GM12872 (cell line): ENCODE measurements at regions not wholly inside any gene's neighbourhood (a gene's known extent, or its start where the extent isn't known, plus 50 kb on each side); places are given as distances from the start of the nearest gene placed in this dataset.
A peak's percentile ranks its signal among the peaks of the same experiment; 100 is the strongest.

ENCODE experiments used
- TF ChIP-seq, protein P1 (sequence below): IDR thresholded peaks from 3 replicates; pipeline ENCODE4 v1.5.1; 2011; ENCODE audit warnings: low read depth, mild to moderate bottlenecking, low read length, moderate library complexity; ENCODE audit not compliant: insufficient read depth

DNA sequence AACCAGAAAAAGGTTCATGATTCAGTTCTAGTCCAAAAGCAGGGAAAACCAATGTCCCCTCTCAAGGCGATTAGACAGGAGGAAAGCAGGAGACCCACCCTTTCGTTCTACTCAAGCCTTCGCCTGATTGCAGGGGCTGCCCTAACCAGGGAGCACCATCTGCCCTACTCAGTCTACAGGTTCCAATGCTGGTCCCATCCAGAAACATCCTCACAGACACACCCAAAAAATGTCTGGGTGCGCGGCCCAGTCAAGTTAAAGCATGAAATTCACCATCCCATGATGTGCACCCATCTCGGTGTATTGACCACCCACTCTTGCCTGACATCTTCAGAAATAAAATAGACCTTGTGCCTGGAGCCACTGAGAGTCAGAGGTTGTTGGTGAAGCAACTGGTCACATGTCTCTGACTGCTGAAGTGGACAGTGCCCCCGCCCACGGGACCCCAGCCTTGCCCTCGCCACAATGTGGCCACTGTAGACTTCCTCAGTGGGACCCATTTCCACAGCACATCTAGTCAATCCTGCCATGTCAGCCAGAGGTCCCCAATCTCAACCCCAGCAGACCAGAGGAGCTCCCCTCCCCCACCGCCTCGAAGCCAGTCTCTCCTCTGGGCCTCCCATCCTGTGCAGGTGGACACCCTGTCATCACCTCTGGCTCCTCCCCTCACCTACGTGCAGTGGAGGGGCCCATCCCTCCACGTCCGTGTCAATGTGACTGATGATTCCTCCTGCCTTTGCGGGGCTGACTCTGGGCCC is 116.3 kb upstream of the PPP2R2D start:
- TF ChIP-seq, protein P1, sequence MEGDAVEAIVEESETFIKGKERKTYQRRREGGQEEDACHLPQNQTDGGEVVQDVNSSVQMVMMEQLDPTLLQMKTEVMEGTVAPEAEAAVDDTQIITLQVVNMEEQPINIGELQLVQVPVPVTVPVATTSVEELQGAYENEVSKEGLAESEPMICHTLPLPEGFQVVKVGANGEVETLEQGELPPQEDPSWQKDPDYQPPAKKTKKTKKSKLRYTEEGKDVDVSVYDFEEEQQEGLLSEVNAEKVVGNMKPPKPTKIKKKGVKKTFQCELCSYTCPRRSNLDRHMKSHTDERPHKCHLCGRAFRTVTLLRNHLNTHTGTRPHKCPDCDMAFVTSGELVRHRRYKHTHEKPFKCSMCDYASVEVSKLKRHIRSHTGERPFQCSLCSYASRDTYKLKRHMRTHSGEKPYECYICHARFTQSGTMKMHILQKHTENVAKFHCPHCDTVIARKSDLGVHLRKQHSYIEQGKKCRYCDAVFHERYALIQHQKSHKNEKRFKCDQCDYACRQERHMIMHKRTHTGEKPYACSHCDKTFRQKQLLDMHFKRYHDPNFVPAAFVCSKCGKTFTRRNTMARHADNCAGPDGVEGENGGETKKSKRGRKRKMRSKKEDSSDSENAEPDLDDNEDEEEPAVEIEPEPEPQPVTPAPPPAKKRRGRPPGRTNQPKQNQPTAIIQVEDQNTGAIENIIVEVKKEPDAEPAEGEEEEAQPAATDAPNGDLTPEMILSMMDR, result no peak

DNA sequence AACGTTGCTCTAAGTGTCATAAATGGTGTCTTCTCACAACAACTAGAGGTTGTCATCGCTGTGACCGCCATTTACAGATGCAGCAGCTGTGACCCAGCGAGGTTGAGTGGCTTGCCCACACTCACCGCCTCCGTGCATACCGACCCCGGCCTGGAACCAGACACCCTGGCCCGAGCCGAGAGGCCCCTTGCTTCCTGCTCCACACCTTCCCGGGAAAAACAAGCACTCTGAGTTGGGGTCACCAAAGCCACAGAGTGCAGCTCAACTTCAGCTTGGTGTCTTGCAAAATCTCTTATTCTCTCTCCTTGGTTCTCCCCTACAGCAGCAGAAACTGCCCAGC is 115.7 kb upstream of the PPP2R2D start:
- TF ChIP-seq, protein P1, result no peak

DNA sequence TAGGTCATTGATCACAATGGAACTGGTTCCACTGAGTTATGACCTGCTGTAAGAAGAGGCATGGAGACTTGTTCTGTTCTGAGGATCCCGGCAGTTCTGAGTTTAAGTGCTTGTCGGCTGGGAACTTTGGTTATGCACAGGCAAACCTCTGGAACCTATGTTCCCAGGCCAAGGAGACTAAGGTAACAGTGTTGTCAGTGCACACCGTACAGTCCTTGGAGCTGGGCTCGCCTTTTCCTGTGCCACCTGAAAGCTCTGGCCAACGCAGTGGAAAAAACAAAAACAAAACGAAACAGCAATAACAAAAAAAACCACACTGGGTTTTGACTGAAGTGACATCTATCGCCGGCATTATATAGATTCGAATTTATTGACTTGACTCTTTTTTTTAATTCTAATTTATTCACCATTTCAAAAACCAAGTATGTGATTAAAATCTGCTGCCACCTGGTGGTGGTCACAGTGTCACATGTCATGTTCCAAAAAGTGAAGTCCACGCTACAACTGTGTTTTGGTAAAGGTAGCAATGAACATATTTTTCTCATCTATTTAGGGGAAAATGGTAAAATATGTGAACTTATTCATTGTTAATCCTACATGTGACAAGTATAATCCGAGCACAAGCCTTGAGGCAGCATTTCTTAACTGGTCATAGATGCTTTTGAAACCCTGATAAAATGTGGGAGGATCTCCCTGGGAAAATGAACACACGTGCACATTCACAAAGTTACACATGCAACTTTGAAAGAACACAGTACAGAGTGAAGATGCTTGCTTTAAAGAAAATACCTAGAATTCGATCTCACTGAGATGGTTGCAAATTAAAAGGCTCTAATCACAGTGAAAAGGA is 113.8 kb upstream of the PPP2R2D start:
- TF ChIP-seq, protein P1, result peak; percentile 51

DNA sequence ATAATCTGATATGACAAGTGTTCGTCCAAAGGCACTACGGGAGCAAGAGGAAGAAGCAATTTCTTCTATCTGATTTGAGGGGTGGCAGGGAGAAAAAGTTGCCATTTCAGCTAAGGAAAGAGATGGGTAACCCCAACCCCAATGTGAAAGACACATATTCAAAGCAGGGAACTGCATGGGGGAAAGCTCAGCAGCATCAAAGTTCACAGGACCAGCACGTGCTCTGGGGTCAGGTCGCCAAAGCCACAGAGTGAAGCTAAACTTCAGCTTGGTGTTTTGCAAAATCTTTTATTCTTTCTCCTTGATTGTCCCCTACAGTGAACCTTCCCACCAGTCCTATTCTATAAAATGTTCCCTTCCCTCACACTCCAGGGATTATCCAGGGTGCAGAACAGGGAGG is 112.8 kb upstream of the PPP2R2D start:
- TF ChIP-seq, protein P1, result no peak

DNA sequence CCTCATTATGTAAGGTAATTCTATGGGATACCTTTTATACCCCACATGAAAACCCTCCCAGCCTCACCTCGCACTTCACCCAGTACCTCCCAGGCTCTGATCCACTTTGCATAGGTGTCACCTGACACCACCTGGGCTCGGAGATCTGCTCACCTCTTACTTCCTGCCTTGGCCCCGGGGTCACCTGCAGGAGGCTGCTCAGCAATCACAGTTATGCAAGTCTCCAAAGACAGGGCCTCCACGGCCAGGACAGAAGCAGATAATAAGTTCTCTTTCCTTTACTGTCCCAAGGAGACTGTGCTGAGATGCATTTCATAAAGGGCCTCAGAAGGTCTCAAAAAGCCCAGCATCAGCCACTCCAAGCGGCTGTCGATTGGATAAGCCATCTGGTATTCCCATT is 112.4 kb upstream of the PPP2R2D start:
- TF ChIP-seq, protein P1, result no peak

DNA sequence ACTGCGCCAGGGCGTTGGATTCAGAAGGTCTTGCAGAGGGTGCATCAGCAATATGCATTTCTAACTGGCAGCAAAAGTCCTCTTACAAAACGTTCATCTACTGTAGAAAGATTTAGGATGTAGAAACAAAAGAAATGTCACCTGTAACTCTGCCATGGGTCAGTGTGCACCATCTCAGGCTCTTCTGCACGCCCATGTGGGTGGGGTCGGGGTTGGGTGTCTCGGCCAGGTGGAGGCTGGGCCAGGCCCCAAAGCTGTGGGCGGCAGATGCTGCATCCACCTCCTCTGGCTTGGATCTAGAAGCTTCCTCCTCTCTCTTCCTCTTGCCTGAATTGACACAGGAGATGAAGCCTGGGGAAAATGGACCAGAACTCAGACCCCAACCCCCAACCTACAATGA is 111.3 kb upstream of the PPP2R2D start:
- TF ChIP-seq, protein P1, result no peak

DNA sequence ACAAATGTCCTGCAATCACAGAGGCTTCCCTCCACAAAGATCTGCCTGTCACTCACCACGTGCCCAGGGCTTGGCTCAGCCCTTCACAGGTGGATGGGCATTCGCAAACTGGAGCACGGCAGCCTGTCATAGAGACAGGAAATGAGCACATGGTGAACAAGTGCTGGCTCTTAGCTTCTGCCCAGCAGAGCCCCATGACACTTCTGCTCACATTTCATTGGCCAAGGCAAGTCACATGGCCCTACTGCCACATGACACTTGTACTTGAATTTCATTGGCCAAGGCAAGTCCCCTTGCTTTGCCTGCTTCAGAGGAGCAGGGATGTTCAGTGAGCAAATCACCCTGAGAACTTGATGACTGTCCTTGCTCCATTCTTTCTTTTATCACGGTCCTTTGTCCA is 110.8 kb upstream of the PPP2R2D start:
- TF ChIP-seq, protein P1, result no peak
